CD4-positive, alpha-beta T cell (primary cell): ENCODE measurements at regions not wholly inside any gene's neighbourhood (a gene's known extent, or its start where the extent isn't known, plus 50 kb on each side); places are given as distances from the start of the nearest gene placed in this dataset.

Experiments used
- ATAC-seq: fragments of 200-7000 bp; cut with Tn5 transposase; one replicate; pipeline ENCODE4 v1.10.0; 2022; ENCODE audit warnings: mild to moderate bottlenecking; ENCODE audit not compliant: poor library complexity
- CTCF ChIA-PET: fragments of 350-600 bp; sonication (Branson Sonifier 250); formaldehyde crosslinking; loops from one replicate; lab custom pipeline; 2021; ENCODE audit warnings: antibody characterized with exemption, inconsistent platforms; lab: Charles Lee
- POLR2A ChIA-PET: fragments of 350-600 bp; sonication (Branson Sonifier 250); formaldehyde crosslinking; loops from one replicate; lab custom pipeline; 2021; ENCODE audit warnings: antibody characterized with exemption, inconsistent platforms; lab: Charles Lee
- DNase-seq, 14 experiments: peaks; one replicate each; pipeline ENCODE4 v3.0.0-alpha.2; 2013 to 2020; ENCODE audit warnings: mixed read lengths in 2 of 14
- H3K27ac ChIP-seq, 2 donors: one replicate each; pipeline versions ENCODE4 v1.5.1 to v1.7.0; 2013; ENCODE audit warnings: low read length in 2 of 2, low read depth in 1 of 2, mild to moderate bottlenecking in 1 of 2
- H3K27me3 ChIP-seq, 2 experiments: 1 replicate in 1 of 2; 2 replicates in 1 of 2; pipeline versions ENCODE4 v1.6.1 to v1.7.0; 2013; ENCODE audit warnings: low read length in 2 of 2, control low read depth in 1 of 2, mild to moderate bottlenecking in 1 of 2, moderate library complexity in 1 of 2; ENCODE audit not compliant: insufficient read depth in 2 of 2, control insufficient read depth in 1 of 2
- H3K36me3 ChIP-seq: one replicate; pipeline ENCODE4 v1.6.1; 2013; ENCODE audit warnings: low read length, control low read depth; ENCODE audit not compliant: insufficient read depth
- H3K4me1 ChIP-seq: one replicate; pipeline ENCODE4 v1.6.1; 2013; ENCODE audit warnings: low read length, control low read depth; ENCODE audit not compliant: insufficient read depth
- H3K4me3 ChIP-seq: one replicate; pipeline ENCODE4 v1.5.1; 2013; ENCODE audit warnings: mild to moderate bottlenecking, low read length, moderate library complexity
- H3K9me3 ChIP-seq, 2 experiments: 1 replicate in 1 of 2; 2 replicates in 1 of 2; pipeline versions ENCODE4 v1.6.1 to v1.7.0; 2013; ENCODE audit warnings: low read length in 2 of 2, mild to moderate bottlenecking in 2 of 2, control low read depth in 1 of 2, moderate library complexity in 1 of 2; ENCODE audit not compliant: control insufficient read depth in 1 of 2, insufficient read depth in 1 of 2
- H3K27ac Mint-ChIP-seq: one replicate; pipeline ENCODE4 v1.8.0; 2020; ENCODE audit warnings: mixed read lengths
- H3K27me3 Mint-ChIP-seq: one replicate; pipeline ENCODE4 v1.8.0; 2021; ENCODE audit warnings: mixed read lengths
- H3K36me3 Mint-ChIP-seq: one replicate; pipeline ENCODE4 v1.8.0; 2021; ENCODE audit warnings: low read depth, mixed read lengths
- H3K4me1 Mint-ChIP-seq: one replicate; pipeline ENCODE4 v1.8.0; 2021; ENCODE audit warnings: low read depth, mixed read lengths
- H3K4me3 Mint-ChIP-seq: one replicate; pipeline ENCODE4 v1.8.0; 2020; ENCODE audit warnings: mild to moderate bottlenecking, mixed read lengths
- H3K9me3 Mint-ChIP-seq: one replicate; pipeline ENCODE4 v1.8.0; 2020; ENCODE audit warnings: mixed read lengths
- CTCF ChIP-seq: fragments of 200-600 bp; IDR thresholded peaks from one replicate; pipeline ENCODE4 v1.8.0; 2022; ENCODE audit warnings: antibody characterized with exemption, mild to moderate bottlenecking
- intact Hi-C, 2 experiments: fragments of 100-400 bp; cut with DNase I in 1 of 2; cut with micrococcal nuclease in 1 of 2; formaldehyde crosslinking; loops; one replicate each; pipeline versions ENCODE4 v1.15.1 to v1.9.0; 2023 to 2025; cut with DNase I, micrococcal nuclease

GRCh38 chr14:22410497-22410896 is 178.5 kb downstream of the DAD1 start:
- H3K4me1 ChIP-seq, result no peaks in the 10 kb centered on the region
- no peak for ATAC-seq
- ChIA-PET CTCF (no interaction called here), POLR2A (no interaction called here)
- Mint-ChIP-seq H3K27me3 (no peaks in the 10 kb centered on the region), H3K9me3 (no peaks in the 10 kb centered on the region), H3K27ac (no peak overlapping the region), H3K4me1 (no peaks in the 10 kb centered on the region), H3K4me3 (no peak overlapping the region), H3K36me3 (no peaks in the 10 kb centered on the region)
- H3K9me3 ChIP-seq, result no peaks in the 10 kb centered on the region
- TF ChIP-seq CTCF, result no peak
- no peaks in the 10 kb centered on the region for H3K36me3 ChIP-seq
- DNase-seq, result no peak
- no peak overlapping the region for H3K27ac ChIP-seq
- H3K27me3 ChIP-seq, result no peaks in the 10 kb centered on the region
- no peak overlapping the region for H3K4me3 ChIP-seq
- intact Hi-C loops, result no loop called here

GRCh38 chr14:22409006-22409405 is 180.0 kb downstream of the DAD1 start:
- Mint-ChIP-seq H3K9me3 (no peaks in the 10 kb centered on the region), H3K27me3 (no peaks in the 10 kb centered on the region), H3K36me3 (no peaks in the 10 kb centered on the region), H3K4me1 (no peaks in the 10 kb centered on the region), H3K27ac (no peak overlapping the region), H3K4me3 (no peak overlapping the region)
- DNase-seq, result no peak
- no peaks in the 10 kb centered on the region for H3K9me3 ChIP-seq
- intact Hi-C loops, result no loop called here
- no peaks in the 10 kb centered on the region for H3K36me3 ChIP-seq
- H3K27ac ChIP-seq, result no peak overlapping the region
- TF ChIP-seq CTCF, result no peak
- ChIA-PET POLR2A (no interaction called here), CTCF (no interaction called here)
- no peaks in the 10 kb centered on the region for H3K27me3 ChIP-seq
- H3K4me1 ChIP-seq, result no peaks in the 10 kb centered on the region
- no peak for ATAC-seq
- H3K4me3 ChIP-seq, result no peak overlapping the region

GRCh38 chr14:22408547-22408946 is 180.5 kb downstream of the DAD1 start:
- H3K27ac ChIP-seq, result no peak overlapping the region
- no peak for ATAC-seq
- Mint-ChIP-seq H3K27me3 (no peaks in the 10 kb centered on the region), H3K27ac (no peak overlapping the region), H3K9me3 (no peaks in the 10 kb centered on the region), H3K36me3 (no peaks in the 10 kb centered on the region), H3K4me3 (no peak overlapping the region), H3K4me1 (no peaks in the 10 kb centered on the region)
- no peak for TF ChIP-seq CTCF
- H3K4me3 ChIP-seq, result no peak overlapping the region
- ChIA-PET POLR2A (no interaction called here), CTCF (no interaction called here)
- no peaks in the 10 kb centered on the region for H3K9me3 ChIP-seq
- H3K36me3 ChIP-seq, result no peaks in the 10 kb centered on the region
- no peaks in the 10 kb centered on the region for H3K4me1 ChIP-seq
- intact Hi-C loops, result no loop called here
- DNase-seq, result no peak
- no peaks in the 10 kb centered on the region for H3K27me3 ChIP-seq
